ENCODE measurements at regions not wholly inside any gene's neighbourhood (a gene's known extent, or its start where the extent isn't known, plus 50 kb on each side); places are given as distances from the start of the nearest gene placed in this dataset.

- H3K9ac ChIP-seq (ENCODE audit: low read length in 5 of 5) = no peak overlapping the region
- no peak overlapping the region for H3K4me3 ChIP-seq (ENCODE audit: low read depth in 1 of 5, low read length in 5 of 5)
- no peaks in the 10 kb centered on the region for H3K9me3 ChIP-seq (ENCODE audit: control insufficient read depth in 5 of 5, low read length in 5 of 5)
- no peaks in the 10 kb centered on the region for H3K4me1 ChIP-seq (ENCODE audit: control insufficient read depth in 5 of 5, insufficient read depth in 5 of 5, low read length in 5 of 5)
- H3K27me3 ChIP-seq (ENCODE audit: control insufficient read depth in 5 of 5, insufficient read depth in 4 of 5, low read length in 5 of 5) = no peaks in the 10 kb centered on the region
- no peak overlapping the region for H3K27ac ChIP-seq (ENCODE audit: low read depth, low read length)
- H3K36me3 ChIP-seq (ENCODE audit: control insufficient read depth in 5 of 5, insufficient read depth in 5 of 5, low read length in 5 of 5) = no peaks in the 10 kb centered on the region
Observed at GRCh38 chr18:34280000-34280399, 55.3 kb upstream of the NOL4 start.

GRCh38 chr18:34280653-34281052 lies 55.9 kb upstream of the NOL4 start:
- Histone ChIP-seq H3K4me1 (ENCODE audit: control insufficient read depth in 5 of 5, insufficient read depth in 5 of 5, low read length in 5 of 5) (no peaks in the 10 kb centered on the region), H3K27ac (ENCODE audit: low read depth, low read length) (no peak overlapping the region), H3K4me3 (ENCODE audit: low read depth in 1 of 5, low read length in 5 of 5) (no peak overlapping the region), H3K9me3 (ENCODE audit: control insufficient read depth in 5 of 5, low read length in 5 of 5) (no peaks in the 10 kb centered on the region), H3K27me3 (ENCODE audit: control insufficient read depth in 5 of 5, insufficient read depth in 4 of 5, low read length in 5 of 5) (no peaks in the 10 kb centered on the region), H3K36me3 (ENCODE audit: control insufficient read depth in 5 of 5, insufficient read depth in 5 of 5, low read length in 5 of 5) (no peaks in the 10 kb centered on the region), H3K9ac (ENCODE audit: low read length in 5 of 5) (no peak overlapping the region)

- no peak overlapping the region for H3K27ac ChIP-seq (ENCODE audit: low read depth, low read length)
- H3K4me3 ChIP-seq (ENCODE audit: low read depth in 1 of 5, low read length in 5 of 5) = no peak overlapping the region
- no peaks in the 10 kb centered on the region for H3K9me3 ChIP-seq (ENCODE audit: control insufficient read depth in 5 of 5, low read length in 5 of 5)
- H3K36me3 ChIP-seq (ENCODE audit: control insufficient read depth in 5 of 5, insufficient read depth in 5 of 5, low read length in 5 of 5) = no peaks in the 10 kb centered on the region
- H3K27me3 ChIP-seq (ENCODE audit: control insufficient read depth in 5 of 5, insufficient read depth in 4 of 5, low read length in 5 of 5) = no peaks in the 10 kb centered on the region
- H3K9ac ChIP-seq (ENCODE audit: low read length in 5 of 5) = no peak overlapping the region
- no peaks in the 10 kb centered on the region for H3K4me1 ChIP-seq (ENCODE audit: control insufficient read depth in 5 of 5, insufficient read depth in 5 of 5, low read length in 5 of 5)
Observed at GRCh38 chr18:34281290-34281689, 56.6 kb upstream of the NOL4 start.

- Histone ChIP-seq H3K36me3 (ENCODE audit: control insufficient read depth in 5 of 5, insufficient read depth in 5 of 5, low read length in 5 of 5) (no peaks in the 10 kb centered on the region), H3K4me3 (ENCODE audit: low read depth in 1 of 5, low read length in 5 of 5) (no peak overlapping the region), H3K4me1 (ENCODE audit: control insufficient read depth in 5 of 5, insufficient read depth in 5 of 5, low read length in 5 of 5) (no peaks in the 10 kb centered on the region), H3K9me3 (ENCODE audit: control insufficient read depth in 5 of 5, low read length in 5 of 5) (no peaks in the 10 kb centered on the region), H3K27ac (ENCODE audit: low read depth, low read length) (no peak overlapping the region), H3K27me3 (ENCODE audit: control insufficient read depth in 5 of 5, insufficient read depth in 4 of 5, low read length in 5 of 5) (no peaks in the 10 kb centered on the region), H3K9ac (ENCODE audit: low read length in 5 of 5) (no peak overlapping the region)
Observed at GRCh38 chr18:34281722-34282121, 57.0 kb upstream of the NOL4 start.

- peaks cover 0 to 10% (median 6%) of the 10 kb centered on the region in 5 donors for H3K9me3 ChIP-seq (ENCODE audit: control insufficient read depth in 5 of 5, low read length in 5 of 5)
- H3K9ac ChIP-seq (ENCODE audit: low read length in 5 of 5) = no peak overlapping the region
- no peak overlapping the region for H3K27ac ChIP-seq (ENCODE audit: low read depth, low read length)
- H3K27me3 ChIP-seq (ENCODE audit: control insufficient read depth in 5 of 5, insufficient read depth in 4 of 5, low read length in 5 of 5) = no peaks in the 10 kb centered on the region
- no peak overlapping the region for H3K4me3 ChIP-seq (ENCODE audit: low read depth in 1 of 5, low read length in 5 of 5)
- H3K4me1 ChIP-seq (ENCODE audit: control insufficient read depth in 5 of 5, insufficient read depth in 5 of 5, low read length in 5 of 5) = no peaks in the 10 kb centered on the region
- H3K36me3 ChIP-seq (ENCODE audit: control insufficient read depth in 5 of 5, insufficient read depth in 5 of 5, low read length in 5 of 5) = no peaks in the 10 kb centered on the region
Observed at GRCh38 chr18:34283506-34283905, 58.8 kb upstream of the NOL4 start.

GRCh38 chr18:34287825-34288224 lies 63.1 kb upstream of the NOL4 start:
- peaks cover 0 to 10% (median 8%) of the 10 kb centered on the region in 5 donors for H3K9me3 ChIP-seq (ENCODE audit: control insufficient read depth in 5 of 5, low read length in 5 of 5)
- no peak overlapping the region for H3K27ac ChIP-seq (ENCODE audit: low read depth, low read length)
- H3K9ac ChIP-seq (ENCODE audit: low read length in 5 of 5) = no peak overlapping the region
- no peaks in the 10 kb centered on the region for H3K4me1 ChIP-seq (ENCODE audit: control insufficient read depth in 5 of 5, insufficient read depth in 5 of 5, low read length in 5 of 5)
- no peaks in the 10 kb centered on the region for H3K36me3 ChIP-seq (ENCODE audit: control insufficient read depth in 5 of 5, insufficient read depth in 5 of 5, low read length in 5 of 5)
- no peaks in the 10 kb centered on the region for H3K27me3 ChIP-seq (ENCODE audit: control insufficient read depth in 5 of 5, insufficient read depth in 4 of 5, low read length in 5 of 5)
- H3K4me3 ChIP-seq (ENCODE audit: low read depth in 1 of 5, low read length in 5 of 5) = no peak overlapping the region

GRCh38 chr18:34292594-34292993 lies 67.9 kb upstream of the NOL4 start:
- Histone ChIP-seq H3K4me3 (ENCODE audit: low read depth in 1 of 5, low read length in 5 of 5) (no peak overlapping the region), H3K27me3 (ENCODE audit: control insufficient read depth in 5 of 5, insufficient read depth in 4 of 5, low read length in 5 of 5) (no peaks in the 10 kb centered on the region), H3K4me1 (ENCODE audit: control insufficient read depth in 5 of 5, insufficient read depth in 5 of 5, low read length in 5 of 5) (no peaks in the 10 kb centered on the region), H3K27ac (ENCODE audit: low read depth, low read length) (no peak overlapping the region), H3K9ac (ENCODE audit: low read length in 5 of 5) (no peak overlapping the region), H3K9me3 (ENCODE audit: control insufficient read depth in 5 of 5, low read length in 5 of 5) (peaks cover 0 to 9% (median 5%) of the 10 kb centered on the region in 5 donors), H3K36me3 (ENCODE audit: control insufficient read depth in 5 of 5, insufficient read depth in 5 of 5, low read length in 5 of 5) (no peaks in the 10 kb centered on the region)

- no peak overlapping the region for H3K27ac ChIP-seq (ENCODE audit: low read depth, low read length)
- H3K27me3 ChIP-seq (ENCODE audit: control insufficient read depth in 5 of 5, insufficient read depth in 4 of 5, low read length in 5 of 5) = peaks cover 0 to 2% (median 0%) of the 10 kb centered on the region in 5 donors
- no peaks in the 10 kb centered on the region for H3K9me3 ChIP-seq (ENCODE audit: control insufficient read depth in 5 of 5, low read length in 5 of 5)
- H3K4me1 ChIP-seq (ENCODE audit: control insufficient read depth in 5 of 5, insufficient read depth in 5 of 5, low read length in 5 of 5) = no peaks in the 10 kb centered on the region
- H3K4me3 ChIP-seq (ENCODE audit: low read depth in 1 of 5, low read length in 5 of 5) = no peak overlapping the region
- no peaks in the 10 kb centered on the region for H3K36me3 ChIP-seq (ENCODE audit: control insufficient read depth in 5 of 5, insufficient read depth in 5 of 5, low read length in 5 of 5)
- H3K9ac ChIP-seq (ENCODE audit: low read length in 5 of 5) = no peak overlapping the region
Observed at GRCh38 chr18:34297287-34297686, 72.6 kb upstream of the NOL4 start.

GRCh38 chr18:34299828-34300227 lies 75.1 kb upstream of the NOL4 start:
- Histone ChIP-seq H3K9ac (ENCODE audit: low read length in 5 of 5) (no peak overlapping the region), H3K36me3 (ENCODE audit: control insufficient read depth in 5 of 5, insufficient read depth in 5 of 5, low read length in 5 of 5) (no peaks in the 10 kb centered on the region), H3K27me3 (ENCODE audit: control insufficient read depth in 5 of 5, insufficient read depth in 4 of 5, low read length in 5 of 5) (peaks cover 0 to 2% (median 0%) of the 10 kb centered on the region in 5 donors), H3K27ac (ENCODE audit: low read depth, low read length) (no peak overlapping the region), H3K4me3 (ENCODE audit: low read depth in 1 of 5, low read length in 5 of 5) (no peak overlapping the region), H3K4me1 (ENCODE audit: control insufficient read depth in 5 of 5, insufficient read depth in 5 of 5, low read length in 5 of 5) (no peaks in the 10 kb centered on the region), H3K9me3 (ENCODE audit: control insufficient read depth in 5 of 5, low read length in 5 of 5) (peaks cover 0 to 4% (median 0%) of the 10 kb centered on the region in 5 donors)

GRCh38 chr18:34311468-34311867 lies 86.8 kb upstream of the NOL4 start:
- Histone ChIP-seq H3K4me1 (ENCODE audit: control insufficient read depth in 5 of 5, insufficient read depth in 5 of 5, low read length in 5 of 5) (no peaks in the 10 kb centered on the region), H3K27ac (ENCODE audit: low read depth, low read length) (no peak overlapping the region), H3K9ac (ENCODE audit: low read length in 5 of 5) (no peak overlapping the region), H3K36me3 (ENCODE audit: control insufficient read depth in 5 of 5, insufficient read depth in 5 of 5, low read length in 5 of 5) (no peaks in the 10 kb centered on the region), H3K9me3 (ENCODE audit: control insufficient read depth in 5 of 5, low read length in 5 of 5) (no peaks in the 10 kb centered on the region), H3K27me3 (ENCODE audit: control insufficient read depth in 5 of 5, insufficient read depth in 4 of 5, low read length in 5 of 5) (no peaks in the 10 kb centered on the region), H3K4me3 (ENCODE audit: low read depth in 1 of 5, low read length in 5 of 5) (no peak overlapping the region)

- no peaks in the 10 kb centered on the region for H3K9me3 ChIP-seq (ENCODE audit: control insufficient read depth in 5 of 5, low read length in 5 of 5)
- H3K36me3 ChIP-seq (ENCODE audit: control insufficient read depth in 5 of 5, insufficient read depth in 5 of 5, low read length in 5 of 5) = no peaks in the 10 kb centered on the region
- H3K4me3 ChIP-seq (ENCODE audit: low read depth in 1 of 5, low read length in 5 of 5) = no peak overlapping the region
Observed at GRCh38 chr18:34314847-34315246, 90.1 kb upstream of the NOL4 start.

More at GRCh38 chr18:34314847-34315246, 90.1 kb upstream of the NOL4 start:
- Histone ChIP-seq H3K4me1 (ENCODE audit: control insufficient read depth in 5 of 5, insufficient read depth in 5 of 5, low read length in 5 of 5) (no peaks in the 10 kb centered on the region), H3K27me3 (ENCODE audit: control insufficient read depth in 5 of 5, insufficient read depth in 4 of 5, low read length in 5 of 5) (peaks cover 0 to 3% (median 0%) of the 10 kb centered on the region in 5 donors), H3K27ac (ENCODE audit: low read depth, low read length) (no peak overlapping the region), H3K9ac (ENCODE audit: low read length in 5 of 5) (no peak overlapping the region)
